D721Med (cell line): ENCODE measurements at regions not wholly inside any gene's neighbourhood (a gene's known extent, or its start where the extent isn't known, plus 50 kb on each side); places are given as distances from the start of the nearest gene placed in this dataset.

Experiments
- DNase-seq: peaks from one replicate; pipeline ENCODE4 v3.0.0; 2011; ENCODE audit warnings: low spot score; ENCODE audit not compliant: insufficient read length
- FAIRE-seq: peaks from 2 replicates; lab custom pipeline; 2011; peaks lifted over from hg19 to GRCh38; lab: Jason Lieb, UNC
- TF ChIP-seq, protein P1 (sequence below): IDR thresholded peaks from 2 replicates; pipeline ENCODE4 v1.5.1; 2012; ENCODE audit warnings: mild to moderate bottlenecking, control low read depth; ENCODE audit not compliant: insufficient read depth; ENCODE audit errors: missing control alignments

DNA sequence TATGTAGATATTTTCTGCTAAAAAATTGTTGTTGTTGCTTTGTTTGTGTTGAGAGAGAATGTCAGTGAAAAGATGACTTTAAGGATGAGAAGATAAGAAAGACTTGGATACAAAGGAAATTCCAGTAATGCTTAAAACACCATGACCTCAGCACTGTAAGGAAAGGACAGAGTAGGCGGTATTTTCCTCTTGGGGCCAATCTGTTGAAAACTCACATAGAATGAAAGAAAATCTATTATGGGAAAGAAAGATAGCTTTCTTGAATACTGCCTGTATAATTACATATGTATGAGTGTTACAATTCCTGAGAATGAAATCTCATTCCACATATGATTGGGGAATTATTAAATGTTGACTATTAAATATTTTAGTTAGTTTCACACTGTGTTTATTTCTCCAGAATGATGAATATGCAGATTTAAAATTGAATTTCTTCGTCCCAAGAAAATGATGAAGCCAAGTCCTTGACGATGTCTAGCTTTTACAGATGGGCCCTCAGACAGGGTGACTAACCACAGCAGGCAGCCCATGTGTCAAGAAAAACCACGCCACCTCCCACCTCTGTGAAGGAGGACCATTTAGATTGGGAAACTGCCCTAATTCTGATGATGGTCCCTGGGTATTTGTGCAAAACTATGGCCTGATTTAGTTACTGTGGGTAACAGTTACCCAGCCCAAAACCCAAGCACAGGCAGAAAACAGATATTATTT lies 49.7 kb upstream of the LMO4 start:
- FAIRE-seq (no peak), DNase-seq (no peak)
- TF ChIP-seq, protein P1, sequence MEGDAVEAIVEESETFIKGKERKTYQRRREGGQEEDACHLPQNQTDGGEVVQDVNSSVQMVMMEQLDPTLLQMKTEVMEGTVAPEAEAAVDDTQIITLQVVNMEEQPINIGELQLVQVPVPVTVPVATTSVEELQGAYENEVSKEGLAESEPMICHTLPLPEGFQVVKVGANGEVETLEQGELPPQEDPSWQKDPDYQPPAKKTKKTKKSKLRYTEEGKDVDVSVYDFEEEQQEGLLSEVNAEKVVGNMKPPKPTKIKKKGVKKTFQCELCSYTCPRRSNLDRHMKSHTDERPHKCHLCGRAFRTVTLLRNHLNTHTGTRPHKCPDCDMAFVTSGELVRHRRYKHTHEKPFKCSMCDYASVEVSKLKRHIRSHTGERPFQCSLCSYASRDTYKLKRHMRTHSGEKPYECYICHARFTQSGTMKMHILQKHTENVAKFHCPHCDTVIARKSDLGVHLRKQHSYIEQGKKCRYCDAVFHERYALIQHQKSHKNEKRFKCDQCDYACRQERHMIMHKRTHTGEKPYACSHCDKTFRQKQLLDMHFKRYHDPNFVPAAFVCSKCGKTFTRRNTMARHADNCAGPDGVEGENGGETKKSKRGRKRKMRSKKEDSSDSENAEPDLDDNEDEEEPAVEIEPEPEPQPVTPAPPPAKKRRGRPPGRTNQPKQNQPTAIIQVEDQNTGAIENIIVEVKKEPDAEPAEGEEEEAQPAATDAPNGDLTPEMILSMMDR = no peak
